ENCODE measurements at regions not wholly inside any gene's neighbourhood (a gene's known extent, or its start where the extent isn't known, plus 50 kb on each side); places are given as distances from the start of the nearest gene placed in this dataset.

DNA sequence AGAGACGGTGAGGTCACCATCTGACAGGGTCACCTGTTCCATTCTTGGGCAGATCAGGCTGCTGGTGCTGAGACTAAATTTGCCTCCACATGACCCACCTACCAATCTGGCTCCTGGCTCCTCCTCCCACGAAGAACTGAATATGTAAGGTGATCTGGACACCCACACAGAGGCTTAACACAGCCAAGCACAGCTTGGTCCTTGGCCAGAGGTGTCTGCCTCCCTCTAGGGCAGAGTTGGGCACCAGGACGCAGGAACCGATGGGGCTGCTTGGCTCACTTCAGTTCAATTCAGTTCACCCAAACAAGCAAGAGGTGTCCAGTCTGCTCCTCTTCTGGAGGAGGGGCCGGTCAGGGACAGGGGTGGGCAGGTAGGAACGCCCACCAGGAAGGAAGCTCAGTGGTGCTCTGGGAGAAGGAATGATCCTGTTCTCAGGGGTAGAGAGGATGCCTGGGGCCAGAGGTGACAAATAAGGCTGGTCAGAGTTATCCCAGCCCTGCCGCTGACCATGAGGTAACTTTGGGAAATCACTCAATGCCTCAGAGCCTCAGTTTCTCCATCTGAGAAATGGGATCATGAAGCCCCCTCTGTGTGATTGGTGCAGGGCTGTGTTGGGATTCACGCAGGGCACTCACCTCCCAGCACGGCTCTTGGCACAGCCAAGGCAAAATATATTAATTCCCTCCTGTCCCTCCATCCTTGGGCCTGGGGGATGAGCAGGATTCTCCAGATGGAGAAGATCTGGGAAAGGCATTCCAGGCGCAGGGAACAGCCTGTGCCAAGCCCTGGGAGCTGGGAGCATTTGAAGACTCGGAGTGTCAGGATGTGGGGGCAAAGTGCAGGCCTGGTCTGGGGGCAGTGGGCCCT is 284.5 kb downstream of the PTPRU start:
- TF ChIP-seq, protein P1, sequence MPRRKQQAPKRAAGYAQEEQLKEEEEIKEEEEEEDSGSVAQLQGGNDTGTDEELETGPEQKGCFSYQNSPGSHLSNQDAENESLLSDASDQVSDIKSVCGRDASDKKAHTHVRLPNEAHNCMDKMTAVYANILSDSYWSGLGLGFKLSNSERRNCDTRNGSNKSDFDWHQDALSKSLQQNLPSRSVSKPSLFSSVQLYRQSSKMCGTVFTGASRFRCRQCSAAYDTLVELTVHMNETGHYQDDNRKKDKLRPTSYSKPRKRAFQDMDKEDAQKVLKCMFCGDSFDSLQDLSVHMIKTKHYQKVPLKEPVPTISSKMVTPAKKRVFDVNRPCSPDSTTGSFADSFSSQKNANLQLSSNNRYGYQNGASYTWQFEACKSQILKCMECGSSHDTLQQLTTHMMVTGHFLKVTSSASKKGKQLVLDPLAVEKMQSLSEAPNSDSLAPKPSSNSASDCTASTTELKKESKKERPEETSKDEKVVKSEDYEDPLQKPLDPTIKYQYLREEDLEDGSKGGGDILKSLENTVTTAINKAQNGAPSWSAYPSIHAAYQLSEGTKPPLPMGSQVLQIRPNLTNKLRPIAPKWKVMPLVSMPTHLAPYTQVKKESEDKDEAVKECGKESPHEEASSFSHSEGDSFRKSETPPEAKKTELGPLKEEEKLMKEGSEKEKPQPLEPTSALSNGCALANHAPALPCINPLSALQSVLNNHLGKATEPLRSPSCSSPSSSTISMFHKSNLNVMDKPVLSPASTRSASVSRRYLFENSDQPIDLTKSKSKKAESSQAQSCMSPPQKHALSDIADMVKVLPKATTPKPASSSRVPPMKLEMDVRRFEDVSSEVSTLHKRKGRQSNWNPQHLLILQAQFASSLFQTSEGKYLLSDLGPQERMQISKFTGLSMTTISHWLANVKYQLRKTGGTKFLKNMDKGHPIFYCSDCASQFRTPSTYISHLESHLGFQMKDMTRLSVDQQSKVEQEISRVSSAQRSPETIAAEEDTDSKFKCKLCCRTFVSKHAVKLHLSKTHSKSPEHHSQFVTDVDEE (CRISPR knock-in tag; IDR thresholded peaks at IDR 0.05) = no peak
- TF ChIP-seq ARNTL (CRISPR knock-in tag; IDR thresholded peaks at IDR 0.05; ENCODE audit: borderline replicate concordance, low read depth) = no peak
